Thoracic aorta (tissue), 2 donors: ENCODE measurements at regions not wholly inside any gene's neighbourhood (a gene's known extent, or its start where the extent isn't known, plus 50 kb on each side); places are given as distances from the start of the nearest gene placed in this dataset.

Source experiments
- ATAC-seq: fragments of 150-250 bp; one replicate; pipeline ENCODE4 v1.8.0; 2017; ENCODE audit warnings: low read depth; ENCODE audit not compliant: insufficient number of reproducible peaks, low FRiP score
- DNase-seq: peaks from one replicate; pipeline ENCODE4 v3.0.0-alpha.2; 2020; ENCODE audit warnings: low spot score
- H3K27ac ChIP-seq, 2 donors: fragments of 200-600 bp; sonication (generic); 1 replicate in 1 of 2; 2 replicates in 1 of 2; pipeline ENCODE4 v1.5.1; 2016; ENCODE audit warnings: mild to moderate bottlenecking in 2 of 2, moderate library complexity in 2 of 2
- H3K27me3 ChIP-seq: fragments of 200-600 bp; sonication (generic); replicated peaks from 2 replicates; pipeline ENCODE4 v1.6.0; 2016; ENCODE audit warnings: mild to moderate bottlenecking; ENCODE audit not compliant: insufficient read depth
- H3K36me3 ChIP-seq: fragments of 200-600 bp; sonication (generic); one replicate; pipeline ENCODE4 v1.5.1; 2016
- H3K4me1 ChIP-seq, 2 donors: fragments of 200-600 bp; sonication (generic); 1 replicate in 1 of 2; 2 replicates in 1 of 2; pipeline versions ENCODE4 v1.5.1 to v1.6.0; 2016; ENCODE audit warnings: low read depth in 2 of 2, mild to moderate bottlenecking in 1 of 2; ENCODE audit not compliant: control insufficient read depth in 1 of 2
- H3K4me3 ChIP-seq: fragments of 200-600 bp; sonication (generic); 2 replicates; pipeline ENCODE4 v1.5.1; 2016; ENCODE audit warnings: mild to moderate bottlenecking
- H3K9me3 ChIP-seq: fragments of 200-600 bp; sonication (generic); 2 replicates; pipeline ENCODE4 v1.5.1; 2016
- TF ChIP-seq, protein P1 (sequence below): fragments of 200-600 bp; sonication (generic); IDR thresholded peaks from one replicate; pipeline ENCODE4 v1.5.1; 2019; ENCODE audit warnings: antibody characterized with exemption

DNA sequence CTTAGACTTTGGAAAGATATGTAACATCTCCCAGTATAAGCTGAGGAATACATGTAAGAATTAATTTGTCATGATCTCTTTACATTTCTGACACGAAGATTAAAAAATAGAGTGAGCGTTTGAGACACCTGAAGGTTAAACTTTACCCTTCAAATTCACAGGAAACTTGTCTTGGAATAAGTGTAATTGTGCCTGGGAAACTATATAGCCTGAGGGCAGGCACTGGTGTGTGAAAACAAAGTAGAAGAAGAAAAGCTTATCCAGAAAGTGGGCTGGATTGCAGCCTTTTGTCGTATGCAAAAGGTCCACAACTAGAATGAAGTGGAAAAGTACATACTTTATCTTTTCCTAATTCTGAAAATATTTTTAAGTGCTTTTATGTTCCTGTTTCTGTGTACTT lies 275.7 kb upstream of the TCF21 start:
- H3K27ac ChIP-seq, result no peak overlapping the region
- no peak for ATAC-seq

DNA sequence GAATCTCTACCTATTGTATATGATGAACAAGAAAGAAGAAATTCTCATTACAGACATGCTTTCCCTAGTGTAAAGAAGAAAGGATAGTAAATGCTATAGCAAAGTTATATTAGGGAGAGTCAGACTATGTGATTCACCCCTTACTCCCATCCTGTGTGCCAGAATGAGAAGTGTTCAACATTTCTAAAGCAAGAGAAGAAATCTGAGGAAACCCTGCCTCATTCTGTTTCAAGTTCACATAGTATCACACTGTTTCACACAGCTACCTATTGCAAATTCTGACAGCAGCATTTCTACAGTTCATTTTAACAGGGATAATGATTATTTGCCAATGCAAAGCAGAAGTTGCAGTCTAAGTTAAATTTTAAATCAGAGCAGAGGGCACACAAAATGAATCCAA lies 267.2 kb upstream of the TCF21 start:
- ATAC-seq (no peak), DNase-seq (no peak)
- TF ChIP-seq, protein P1, sequence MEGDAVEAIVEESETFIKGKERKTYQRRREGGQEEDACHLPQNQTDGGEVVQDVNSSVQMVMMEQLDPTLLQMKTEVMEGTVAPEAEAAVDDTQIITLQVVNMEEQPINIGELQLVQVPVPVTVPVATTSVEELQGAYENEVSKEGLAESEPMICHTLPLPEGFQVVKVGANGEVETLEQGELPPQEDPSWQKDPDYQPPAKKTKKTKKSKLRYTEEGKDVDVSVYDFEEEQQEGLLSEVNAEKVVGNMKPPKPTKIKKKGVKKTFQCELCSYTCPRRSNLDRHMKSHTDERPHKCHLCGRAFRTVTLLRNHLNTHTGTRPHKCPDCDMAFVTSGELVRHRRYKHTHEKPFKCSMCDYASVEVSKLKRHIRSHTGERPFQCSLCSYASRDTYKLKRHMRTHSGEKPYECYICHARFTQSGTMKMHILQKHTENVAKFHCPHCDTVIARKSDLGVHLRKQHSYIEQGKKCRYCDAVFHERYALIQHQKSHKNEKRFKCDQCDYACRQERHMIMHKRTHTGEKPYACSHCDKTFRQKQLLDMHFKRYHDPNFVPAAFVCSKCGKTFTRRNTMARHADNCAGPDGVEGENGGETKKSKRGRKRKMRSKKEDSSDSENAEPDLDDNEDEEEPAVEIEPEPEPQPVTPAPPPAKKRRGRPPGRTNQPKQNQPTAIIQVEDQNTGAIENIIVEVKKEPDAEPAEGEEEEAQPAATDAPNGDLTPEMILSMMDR, result no peak
- H3K36me3 ChIP-seq, result no peaks in the 10 kb centered on the region
- peaks cover 4 to 9% of the 10 kb centered on the region in 2 donors for H3K4me1 ChIP-seq
- H3K9me3 ChIP-seq, result peaks cover 2% of the 10 kb centered on the region
- no peak overlapping the region for H3K27ac ChIP-seq
- H3K4me3 ChIP-seq, result no peak overlapping the region
- H3K27me3 ChIP-seq, result no peaks in the 10 kb centered on the region

More for the DNA sequence above, 275.7 kb upstream of the TCF21 start:
- H3K4me3 ChIP-seq, result no peak overlapping the region
- no peaks in the 10 kb centered on the region for H3K9me3 ChIP-seq
- H3K36me3 ChIP-seq, result no peaks in the 10 kb centered on the region
- DNase-seq, result no peak
- TF ChIP-seq, protein P1, result no peak
- H3K27me3 ChIP-seq, result no peaks in the 10 kb centered on the region
- no peaks in the 10 kb centered on the region for H3K4me1 ChIP-seq

- Histone ChIP-seq H3K4me1 (peaks cover 4 to 9% of the 10 kb centered on the region in 2 donors), H3K36me3 (no peaks in the 10 kb centered on the region), H3K27ac (no peak overlapping the region), H3K4me3 (peak overlapping the region; percentile 14), H3K9me3 (peaks cover 2% of the 10 kb centered on the region), H3K27me3 (no peaks in the 10 kb centered on the region)
- ATAC-seq (no peak), DNase-seq (no peak)
- TF ChIP-seq, protein P1, result no peak
These were observed 265.8 kb upstream of the TCF21 start for GRCh38 chr6:133623065-133623464.

- no peaks in the 10 kb centered on the region for H3K27me3 ChIP-seq
- DNase-seq (no peak), ATAC-seq (no peak)
- peaks cover 4 to 9% of the 10 kb centered on the region in 2 donors for H3K4me1 ChIP-seq
- no peak overlapping the region for H3K27ac ChIP-seq
- TF ChIP-seq, protein P1, result no peak
- peaks cover 2% of the 10 kb centered on the region for H3K9me3 ChIP-seq
- no peaks in the 10 kb centered on the region for H3K36me3 ChIP-seq
- peak overlapping the region; percentile 14 for H3K4me3 ChIP-seq
These were observed 265.3 kb upstream of the TCF21 start for GRCh38 chr6:133623621-133624020.

GRCh38 chr6:133626096-133626666 lies 262.7 kb upstream of the TCF21 start:
- Histone ChIP-seq H3K4me3 (no peak overlapping the region), H3K36me3 (no peaks in the 10 kb centered on the region), H3K9me3 (no peaks in the 10 kb centered on the region), H3K4me1 (peaks cover 6 to 11% of the 10 kb centered on the region in 2 donors), H3K27me3 (no peaks in the 10 kb centered on the region), H3K27ac (no peak overlapping the region)
- TF ChIP-seq, protein P1, result no peak
- no peak for DNase-seq
- ATAC-seq, result no peak
